SU-DHL-6 (cell line): ENCODE measurements at regions not wholly inside any gene's neighbourhood (a gene's known extent, or its start where the extent isn't known, plus 50 kb on each side); places are given as distances from the start of the nearest gene placed in this dataset.

Experiments used
- CTCF ChIP-seq: fragments of 200-600 bp; sonication (generic); IDR thresholded peaks from one replicate; pipeline ENCODE4 v1.5.1; 2017; ENCODE audit warnings: antibody characterized with exemption, mild to moderate bottlenecking, low read length, moderate library complexity; ENCODE audit not compliant: insufficient read depth, poor library complexity, severe bottlenecking
- EZH2phosphoT487 ChIP-seq: fragments of 200-600 bp; sonication (generic), shearing (Covaris generic); conservative IDR thresholded peaks from 2 replicates; pipeline ENCODE4 v1.6.1; 2018; ENCODE audit warnings: mild to moderate bottlenecking, antibody characterized with exemption, low read length, moderate library complexity, mixed read lengths

- TF ChIP-seq CTCF (no peak), EZH2phosphoT487 (no peak)
Observed at GRCh38 chr4:78688366-78688765, 87.8 kb upstream of the BMP2K start.
